NCI-H128 (cell line): ENCODE measurements at regions not wholly inside any gene's neighbourhood (a gene's known extent, or its start where the extent isn't known, plus 50 kb on each side); places are given as distances from the start of the nearest gene placed in this dataset.

ENCODE experiments used
- DNase-seq: peaks from one replicate; lab custom pipeline; 2025; ENCODE audit not compliant: unreplicated experiment; lab: John Stamatoyannopoulos, UW

DNA sequence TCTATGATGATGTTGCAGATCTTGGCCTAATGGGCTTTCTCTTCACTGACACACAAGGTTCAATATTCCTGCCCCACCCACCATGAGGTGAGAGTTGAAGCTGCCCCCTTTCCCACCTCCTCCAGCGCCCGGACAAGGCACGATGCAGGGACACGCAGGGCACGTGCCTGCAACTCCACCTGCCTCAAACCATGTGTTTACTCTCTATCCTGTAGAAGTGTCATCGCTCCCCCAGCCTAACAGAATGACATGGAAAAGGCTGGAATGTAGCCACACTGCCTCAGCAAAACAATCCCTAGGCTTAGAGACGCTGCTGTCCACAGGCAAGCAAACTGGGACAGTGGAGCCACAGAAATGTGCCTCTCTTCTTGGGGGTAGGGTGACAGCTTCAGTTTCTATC is 92.9 kb upstream of the SOD1 start:
- DNase-seq, result no peak

DNA sequence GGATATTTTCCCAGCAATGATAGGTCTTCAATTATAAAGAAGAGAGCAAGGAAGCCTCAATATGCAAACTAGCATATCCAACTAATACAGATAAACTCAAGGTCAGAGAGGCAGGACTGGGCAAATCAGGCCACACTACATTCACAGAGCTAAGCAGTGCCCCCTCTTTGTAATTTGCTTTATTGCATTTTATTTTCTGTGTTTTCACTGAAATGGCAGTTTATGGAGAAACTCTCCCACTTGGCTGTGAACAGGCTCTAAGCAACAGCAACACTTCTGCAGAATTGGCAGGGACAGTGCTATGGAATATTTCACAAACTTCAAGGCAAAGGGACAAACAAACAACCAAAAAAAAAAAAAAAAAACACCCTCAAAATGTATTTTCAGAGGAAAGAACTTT is 93.4 kb upstream of the SOD1 start:
- no peak for DNase-seq

DNA sequence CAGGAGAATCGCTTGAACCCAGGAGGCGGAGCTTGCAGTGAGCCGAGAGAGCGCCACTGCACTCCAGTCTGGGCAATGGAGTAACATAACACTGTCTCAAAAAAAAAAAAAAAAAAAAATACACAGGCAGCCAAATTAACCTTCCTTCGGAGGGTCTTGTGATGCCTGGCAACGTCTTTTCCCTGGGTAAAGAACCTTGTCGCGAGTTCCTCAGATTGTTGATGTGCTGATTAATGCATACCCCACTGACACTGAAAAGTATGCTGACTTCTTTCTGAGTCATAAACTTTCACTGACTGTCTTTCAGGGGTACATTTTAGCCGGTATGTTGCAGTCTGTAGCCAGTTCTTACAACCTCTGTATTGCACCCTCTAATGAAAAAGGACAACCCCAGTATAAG is 95.1 kb upstream of the SOD1 start:
- no peak for DNase-seq

DNA sequence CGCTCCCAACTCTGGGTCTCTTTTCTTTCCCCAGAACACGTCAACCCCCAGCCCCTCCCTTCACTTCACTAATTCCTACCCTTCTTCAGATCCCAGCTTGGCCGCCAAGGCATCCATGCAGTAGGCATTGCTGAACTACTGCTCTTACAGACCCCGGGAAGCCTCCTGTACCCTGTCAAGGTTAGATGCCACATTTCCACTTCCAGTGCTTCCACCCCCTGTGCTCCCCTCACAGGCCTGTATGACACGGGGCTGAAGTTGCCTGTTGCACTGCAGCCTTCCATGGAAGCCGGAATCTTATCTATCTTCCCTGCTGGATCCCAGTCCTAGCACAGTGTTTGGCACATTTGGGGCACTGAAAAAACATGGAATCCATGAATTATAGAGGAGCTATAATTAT is 99.0 kb upstream of the SOD1 start:
- DNase-seq, result no peak

DNA sequence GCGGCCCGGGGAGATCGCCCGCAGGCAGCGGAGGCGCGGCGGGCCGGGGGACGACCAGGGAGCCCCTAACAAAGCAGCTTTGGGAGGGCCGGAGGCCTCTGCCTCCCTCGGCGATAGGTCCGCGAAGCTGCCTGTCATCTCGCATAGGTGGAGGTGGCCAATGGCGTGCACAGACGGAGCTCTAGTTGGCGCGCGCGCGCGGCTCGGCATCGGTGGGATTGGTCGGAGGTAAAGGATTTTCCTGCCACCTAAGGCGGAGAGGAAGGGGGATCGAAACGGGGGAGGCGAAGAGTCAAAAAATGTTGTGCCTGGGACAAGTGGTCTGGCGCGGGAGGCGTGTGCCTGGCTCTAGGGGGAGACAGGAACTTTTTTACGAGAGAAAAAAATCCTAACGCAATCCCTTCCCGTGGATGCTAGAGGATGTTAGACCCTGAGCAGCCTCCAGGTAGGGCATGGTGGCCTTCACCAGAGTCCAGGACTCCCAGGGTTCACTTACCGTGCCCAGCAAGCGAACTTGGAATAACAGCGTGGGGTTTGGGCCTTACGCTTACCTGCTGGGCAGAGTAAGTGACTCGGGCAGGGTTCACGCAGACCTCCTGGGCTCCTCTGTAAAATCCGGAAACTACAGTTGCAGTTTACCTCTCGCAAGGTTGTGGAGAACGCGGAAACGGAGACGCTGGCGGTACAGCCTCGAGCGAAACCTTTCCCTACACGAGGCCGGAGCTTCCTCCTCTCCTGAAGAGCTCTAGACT is 99.9 kb upstream of the SOD1 start:
- peak; percentile 97 for DNase-seq

DNA sequence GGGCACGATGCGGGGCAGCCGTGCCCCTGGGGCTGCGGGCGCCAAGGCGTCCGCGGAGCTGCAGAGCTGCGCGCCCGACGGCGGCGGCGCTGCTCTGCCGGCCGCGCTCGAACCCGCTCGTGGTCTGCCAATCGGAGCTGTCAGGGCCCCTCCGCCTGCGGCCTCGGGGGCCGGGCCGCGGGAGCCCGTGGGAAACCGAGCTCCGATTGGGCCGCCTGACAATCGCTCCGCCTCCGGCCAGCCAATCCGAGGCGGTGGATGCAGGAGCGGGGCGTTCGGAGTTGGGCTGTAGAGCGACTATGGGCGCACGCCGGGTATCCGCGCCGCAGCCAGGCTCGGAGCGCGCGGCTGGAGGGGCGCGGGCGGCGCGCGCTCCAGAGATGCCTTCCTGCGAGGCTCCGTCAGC is 100.5 kb upstream of the SOD1 start:
- peak; percentile 96 for DNase-seq

DNA sequence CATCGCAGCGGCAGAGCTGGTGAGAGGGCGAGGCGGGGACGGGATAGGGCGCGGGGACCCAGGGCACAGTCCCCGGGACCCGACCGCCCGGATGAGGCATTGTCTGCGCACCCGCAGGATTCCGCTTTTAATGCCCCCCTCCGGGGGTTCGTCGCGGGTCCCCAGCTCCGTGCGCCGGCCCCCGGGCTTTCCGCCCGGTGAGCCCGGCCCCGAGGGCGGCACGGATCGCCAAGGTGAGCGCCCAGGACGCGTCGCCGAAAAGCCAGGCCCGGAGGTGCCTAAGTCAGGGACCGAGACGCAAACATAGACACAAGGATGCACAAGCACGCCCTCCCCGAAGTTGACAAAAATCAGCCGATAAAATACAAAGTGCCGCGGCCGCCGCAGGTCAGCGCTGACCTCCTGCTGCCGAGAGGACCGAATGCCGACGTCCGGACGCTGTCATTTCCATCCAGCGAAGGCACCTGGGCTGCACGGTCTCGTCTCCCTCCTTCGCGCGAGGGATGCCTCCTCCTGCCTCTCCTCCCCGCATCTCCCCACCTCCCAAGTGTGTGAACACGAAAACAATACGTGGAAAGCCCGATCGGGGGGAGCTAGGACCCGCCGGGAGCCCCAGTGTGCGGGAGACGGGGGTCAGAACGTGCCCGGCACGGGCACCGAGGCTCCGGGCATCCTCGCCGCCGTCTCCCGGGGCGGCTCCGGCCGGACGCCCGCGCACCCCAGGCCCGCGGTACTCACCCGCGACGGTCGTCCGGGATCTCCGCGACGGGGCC is 101.1 kb upstream of the SOD1 start:
- peak; percentile 35 for DNase-seq

DNA sequence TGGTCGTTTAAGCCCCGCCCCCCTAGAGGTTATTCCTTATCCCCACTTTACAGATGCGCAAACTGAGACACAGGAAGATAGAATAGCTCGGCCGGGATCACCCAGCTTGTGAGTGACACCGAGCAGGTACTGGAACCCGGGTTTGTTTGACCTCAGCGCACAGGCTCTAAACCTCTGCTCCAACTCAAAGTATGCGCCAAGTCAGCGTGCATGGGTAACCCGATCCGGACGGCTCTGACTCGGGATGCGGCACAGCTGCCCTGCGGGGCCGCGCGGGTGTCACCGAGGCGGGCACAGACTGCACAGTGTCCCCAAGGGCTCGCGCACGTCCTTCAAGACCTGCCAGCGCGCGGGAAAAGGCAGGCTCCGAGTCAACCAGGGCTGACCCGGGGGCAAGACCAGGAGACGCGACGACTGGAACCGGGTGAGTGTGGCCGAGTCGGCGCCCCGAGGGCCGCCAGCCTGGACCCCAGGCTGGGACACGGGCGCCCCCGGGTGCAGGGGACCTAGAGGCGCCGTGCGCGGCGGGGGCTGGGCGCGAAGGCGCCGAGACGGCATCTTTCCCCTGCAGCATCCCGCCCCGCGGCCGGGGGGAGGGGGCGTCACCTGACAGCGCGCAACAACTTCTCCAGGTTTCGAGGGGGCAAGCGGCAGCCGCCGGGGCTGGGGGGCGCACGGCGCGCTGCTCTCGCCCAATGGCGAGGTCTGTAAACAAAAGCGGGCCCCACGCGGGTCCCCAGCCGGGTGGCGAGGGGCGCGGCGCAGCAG is 101.9 kb upstream of the SOD1 start:
- peak; percentile 63 for DNase-seq

DNA sequence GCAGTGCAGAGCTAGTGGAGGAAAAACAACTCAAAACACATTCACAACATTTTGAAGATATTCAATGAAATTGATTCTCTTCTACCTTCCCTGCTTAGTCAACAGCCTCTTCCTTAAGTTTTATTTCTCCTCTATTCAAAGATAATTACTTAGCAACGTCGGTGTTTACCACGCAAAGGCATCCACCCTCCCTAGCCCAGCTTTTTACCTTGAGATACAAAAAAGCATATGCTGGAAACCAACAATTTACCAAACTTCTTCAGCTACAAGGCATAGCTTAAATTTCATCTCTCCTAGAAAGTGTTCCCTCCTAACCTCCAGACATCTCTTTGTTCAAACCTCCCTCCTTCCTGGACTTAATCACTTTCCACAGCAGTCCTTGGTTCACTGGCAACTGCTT is 102.8 kb upstream of the SOD1 start:
- DNase-seq, result no peak

DNA sequence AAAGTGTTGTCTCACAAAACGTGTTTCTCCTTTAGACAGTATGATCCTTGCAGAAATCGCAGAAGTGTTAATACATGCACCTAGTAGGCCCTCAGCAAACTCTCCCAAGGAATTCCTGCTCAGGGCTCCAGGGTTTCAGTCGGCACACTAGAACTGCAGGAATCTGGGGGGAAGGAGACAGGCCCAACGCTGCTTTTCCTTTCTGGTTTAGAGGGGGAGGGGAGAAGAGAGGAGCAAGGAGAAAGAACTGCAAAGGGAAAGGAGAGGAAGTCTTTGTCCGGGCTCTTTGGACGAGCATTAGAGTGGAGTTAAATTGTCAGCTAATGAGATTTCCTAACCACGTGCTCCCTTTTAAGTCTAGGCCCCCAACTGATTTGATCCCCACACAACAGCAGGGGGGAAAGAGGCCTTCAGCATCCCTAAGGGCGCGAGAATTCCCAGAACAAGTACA is 103.7 kb upstream of the SOD1 start:
- DNase-seq, result no peak

DNA sequence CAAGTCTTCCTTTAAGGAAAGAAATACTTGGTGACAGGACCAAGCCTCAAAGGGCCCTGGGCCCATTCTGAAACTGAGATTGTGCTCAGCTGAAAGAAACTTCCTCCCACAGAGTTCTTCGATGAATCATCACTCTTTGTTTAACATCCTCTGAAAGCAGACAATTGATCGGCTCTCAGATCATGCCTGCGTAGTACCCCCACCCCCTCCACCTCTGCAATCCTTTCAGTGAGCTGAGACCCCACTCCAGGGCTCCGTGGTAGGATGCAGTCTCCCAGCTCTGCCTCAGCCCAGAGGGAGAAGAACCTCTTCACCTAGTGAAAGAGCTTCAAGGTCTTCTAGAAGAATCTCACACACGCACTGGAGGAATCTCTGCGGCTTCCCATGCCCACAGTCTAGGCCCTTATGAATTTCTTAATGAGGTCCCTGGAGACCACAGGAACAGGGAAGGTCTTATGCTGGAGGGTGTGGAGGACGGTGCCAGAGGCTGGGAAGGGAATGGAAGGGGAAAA is 104.9 kb upstream of the SOD1 start:
- no peak for DNase-seq

DNA sequence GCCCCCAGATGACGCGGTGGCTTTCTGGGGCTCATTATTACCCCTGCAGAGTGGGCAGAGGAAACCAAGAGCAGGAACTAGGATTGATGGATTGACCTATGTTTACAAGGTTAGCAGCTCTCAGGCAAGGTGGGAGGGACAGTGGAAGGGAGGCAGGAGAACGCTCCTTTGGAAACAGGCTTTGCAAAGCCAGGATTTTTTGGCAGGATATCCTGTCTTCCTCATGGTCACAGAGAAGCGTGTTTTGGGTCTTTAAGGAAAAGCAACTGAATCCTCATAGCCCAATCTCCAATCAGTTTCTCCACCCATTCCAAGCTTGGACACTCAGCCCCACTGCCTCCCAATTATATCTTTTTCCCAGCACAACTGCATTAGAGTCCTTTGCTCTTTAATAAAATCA is 105.6 kb upstream of the SOD1 start:
- no peak for DNase-seq

DNA sequence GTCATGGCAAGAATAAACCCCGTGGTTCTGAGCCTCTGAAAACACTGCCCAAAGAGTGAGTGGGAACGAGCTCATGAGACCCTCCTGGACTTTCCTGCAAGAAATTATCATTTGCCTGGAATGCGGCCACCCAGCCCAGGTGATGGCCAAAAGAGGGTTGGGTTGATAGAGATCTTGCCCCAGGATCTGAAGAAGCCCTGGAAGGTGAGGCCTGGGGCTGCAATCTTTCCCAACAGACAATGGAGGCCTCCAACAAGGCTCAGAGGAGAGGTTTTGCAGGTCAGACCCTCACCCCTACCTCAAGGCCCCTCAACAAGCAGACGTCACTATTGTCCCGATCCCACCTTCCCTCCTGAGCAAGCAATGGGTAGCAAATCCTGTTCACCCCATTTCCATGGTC is 106.0 kb upstream of the SOD1 start:
- DNase-seq, result no peak

DNA sequence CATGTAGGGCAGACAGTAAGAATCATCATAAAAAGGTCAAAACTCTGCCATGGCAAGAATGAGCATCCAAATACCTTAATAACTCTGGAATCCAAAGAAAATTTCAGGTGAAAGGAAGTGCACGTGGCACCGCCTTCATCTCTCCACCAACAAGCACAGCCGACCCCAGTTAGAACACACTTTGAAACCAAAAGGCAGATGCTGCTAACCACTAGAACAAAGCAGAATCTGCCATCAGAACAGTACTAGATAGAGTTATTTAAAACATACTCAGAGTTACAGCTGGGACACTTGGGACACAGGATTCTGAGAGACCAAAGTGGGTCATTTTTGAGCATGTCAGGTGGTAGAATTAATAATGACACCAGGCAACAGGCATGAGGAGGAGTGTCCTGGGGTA is 106.7 kb upstream of the SOD1 start:
- no peak for DNase-seq

DNA sequence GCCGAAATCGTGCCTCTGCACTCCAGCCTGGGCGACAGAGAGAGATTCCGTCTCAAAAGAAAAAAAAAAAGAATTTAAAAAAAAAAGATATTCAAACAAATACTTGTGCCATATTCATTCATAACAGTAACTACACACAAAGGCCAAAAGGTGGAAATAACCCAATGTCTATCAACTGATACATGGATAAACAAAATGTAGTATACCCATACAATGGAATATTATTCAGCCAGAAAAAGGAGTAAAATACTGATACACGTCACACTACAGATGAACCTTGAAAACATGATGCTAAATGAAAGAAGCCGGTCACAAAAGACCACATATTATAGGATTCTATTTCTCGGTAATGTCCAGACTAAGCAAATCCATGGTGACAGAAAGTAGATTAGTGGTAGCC is 109.4 kb upstream of the SOD1 start:
- DNase-seq, result no peak

DNA sequence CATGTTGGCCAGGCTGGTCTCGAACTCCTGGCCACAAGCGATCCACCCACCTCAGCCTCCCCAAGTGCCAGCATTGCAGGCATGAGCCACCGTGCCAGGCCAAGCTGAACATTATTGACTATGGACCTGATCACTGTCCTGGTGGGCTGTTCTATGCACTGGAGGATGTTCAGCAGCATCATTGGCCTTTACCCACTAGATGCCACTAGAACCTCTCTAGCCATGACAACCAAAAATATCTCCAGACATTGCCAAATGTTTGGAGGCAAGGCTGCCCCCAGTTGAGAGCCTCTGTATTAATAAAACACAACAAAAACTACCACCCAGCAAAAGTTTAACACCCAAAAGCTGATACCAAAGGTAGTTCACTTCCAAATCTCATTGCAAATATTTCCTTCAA is 110.8 kb upstream of the SOD1 start:
- DNase-seq, result no peak

DNA sequence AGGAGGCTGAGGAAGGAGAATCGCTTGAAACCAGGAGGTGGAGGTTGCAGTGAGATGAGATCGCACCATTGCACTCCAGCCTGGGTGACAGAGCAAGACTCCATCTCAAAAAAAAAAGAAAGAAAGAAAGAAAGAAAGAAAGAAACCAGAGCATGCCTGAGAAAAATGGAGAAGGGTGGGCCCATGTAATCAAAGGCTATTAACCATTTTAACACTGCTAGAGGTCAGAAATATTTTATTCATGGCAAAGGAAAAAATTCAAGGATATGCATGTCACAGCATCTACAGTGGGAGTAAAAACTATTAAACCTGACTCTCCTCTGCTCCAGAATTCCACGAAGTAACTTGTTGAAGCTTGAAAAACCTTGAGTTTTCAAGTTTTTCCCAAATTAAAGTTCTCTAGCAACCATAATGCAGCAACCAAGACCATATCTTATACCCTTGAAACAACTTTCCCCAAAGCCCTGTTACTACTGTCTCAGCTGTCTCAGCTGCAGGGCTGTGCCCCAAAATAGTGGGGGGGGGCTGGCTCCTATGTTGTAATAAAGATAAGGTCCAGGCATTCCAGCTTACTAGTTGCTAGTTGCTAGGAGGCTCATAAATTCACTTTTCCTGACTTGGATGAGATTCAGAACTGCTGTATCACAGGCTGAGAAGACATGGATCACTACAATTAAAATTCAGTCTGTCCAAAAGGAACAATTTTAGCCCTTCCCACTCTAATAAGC is 112.9 kb upstream of the SOD1 start:
- no peak for DNase-seq

DNA sequence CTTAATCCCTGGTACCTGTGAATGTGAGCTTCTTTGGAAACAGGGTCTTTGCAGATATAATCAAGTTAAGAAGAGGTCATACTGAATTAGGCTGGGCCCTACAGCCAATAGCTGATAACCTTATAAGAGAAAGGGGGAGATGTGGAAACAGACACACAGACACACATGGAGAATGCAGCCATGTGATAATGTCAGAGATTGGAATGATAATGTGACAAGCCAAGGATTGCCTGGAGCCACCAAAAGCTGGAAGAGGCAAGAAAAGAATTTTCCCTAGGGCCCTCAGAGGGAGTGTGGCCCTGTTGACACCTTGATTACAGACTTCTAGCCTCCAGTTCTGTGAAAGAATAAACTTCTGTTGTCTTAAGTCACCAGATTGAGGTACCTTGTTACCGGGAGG is 114.5 kb upstream of the SOD1 start:
- DNase-seq, result no peak

DNA sequence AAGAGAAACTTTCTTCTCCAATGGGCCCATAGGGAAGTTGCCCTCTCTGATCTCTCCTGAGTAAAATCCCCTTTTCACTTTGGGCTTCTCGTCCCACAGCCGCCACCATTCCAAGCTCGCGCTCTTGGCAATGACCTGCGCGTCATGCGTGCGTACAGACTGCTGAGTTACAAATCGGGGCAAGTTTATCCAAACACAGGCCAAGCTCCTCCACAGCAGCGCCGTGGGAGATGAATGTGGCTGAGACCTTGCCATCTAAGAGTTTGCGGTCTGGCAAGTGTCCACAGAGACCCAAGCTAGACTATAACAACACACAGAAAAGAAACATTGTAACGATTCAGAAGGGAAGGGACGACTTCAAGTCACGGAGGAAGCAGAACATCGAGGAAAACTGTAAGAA is 116.3 kb upstream of the SOD1 start:
- no peak for DNase-seq

DNA sequence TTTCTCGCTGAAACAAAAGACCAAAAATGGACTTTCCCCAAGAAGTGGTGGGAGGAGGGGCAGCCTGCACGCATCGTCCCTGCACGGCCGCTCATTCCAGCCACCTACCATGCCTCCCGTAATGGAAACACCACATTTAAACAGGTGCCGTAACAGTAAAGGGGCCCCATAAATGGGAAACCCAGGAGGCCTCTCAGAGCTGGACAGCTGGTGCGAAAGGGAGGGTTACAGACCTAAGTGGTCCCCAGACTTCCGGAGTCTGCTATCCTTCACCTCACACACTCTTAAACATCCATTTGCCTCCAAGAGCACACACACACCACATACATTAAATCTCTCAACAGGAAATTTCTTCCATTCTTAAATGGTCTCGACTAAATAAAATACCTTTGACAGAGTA is 120.7 kb upstream of the SOD1 start:
- DNase-seq, result no peak
